Parathyroid adenoma (tissue), 2 donors: ENCODE measurements at regions not wholly inside any gene's neighbourhood (a gene's known extent, or its start where the extent isn't known, plus 50 kb on each side); places are given as distances from the start of the nearest gene placed in this dataset.
A peak's percentile ranks its signal among the peaks of the same experiment; 100 is the strongest.

Experiments
- H2AFZ ChIP-seq: fragments of 300-600 bp; sonication (generic); one replicate; pipeline ENCODE4 v1.7.0; 2017; ENCODE audit warnings: antibody characterized with exemption, mild to moderate bottlenecking
- H3K27ac ChIP-seq: fragments of 300-600 bp; sonication (generic); one replicate; pipeline ENCODE4 v1.7.0; 2017
- H3K27me3 ChIP-seq: fragments of 300-600 bp; sonication (generic); one replicate; pipeline ENCODE4 v1.7.0; 2017; ENCODE audit warnings: low read length; ENCODE audit not compliant: control insufficient read depth, insufficient read depth
- H3K36me3 ChIP-seq: fragments of 300-600 bp; sonication (generic); one replicate; pipeline ENCODE4 v1.7.0; 2017; ENCODE audit warnings: low read length; ENCODE audit not compliant: control insufficient read depth, insufficient read depth
- H3K4me1 ChIP-seq: fragments of 300-600 bp; sonication (generic); one replicate; pipeline ENCODE4 v1.7.0; 2017; ENCODE audit warnings: control low read depth
- H3K4me2 ChIP-seq: fragments of 300-600 bp; sonication (generic); one replicate; pipeline ENCODE4 v1.7.0; 2017; ENCODE audit warnings: low read length
- H3K4me3 ChIP-seq: fragments of 300-600 bp; sonication (generic); one replicate; pipeline ENCODE4 v1.7.0; 2017; ENCODE audit warnings: low read depth, low read length
- H3K79me2 ChIP-seq: fragments of 300-600 bp; sonication (generic); one replicate; pipeline ENCODE4 v1.7.0; 2017; ENCODE audit warnings: control low read depth
- H3K9ac ChIP-seq: fragments of 300-600 bp; sonication (generic); one replicate; pipeline ENCODE4 v1.7.0; 2017; ENCODE audit warnings: mild to moderate bottlenecking
- H3K9me3 ChIP-seq: fragments of 300-600 bp; sonication (generic); one replicate; pipeline ENCODE4 v1.7.0; 2017; ENCODE audit warnings: low read length; ENCODE audit not compliant: control insufficient read depth
- TF ChIP-seq, protein P1 (sequence below): fragments of 300-600 bp; sonication (generic); IDR thresholded peaks from one replicate; pipeline ENCODE4 v1.7.0; 2017; ENCODE audit warnings: antibody characterized with exemption, mild to moderate bottlenecking
- donor health status: primary hyperparathyroidism.

DNA sequence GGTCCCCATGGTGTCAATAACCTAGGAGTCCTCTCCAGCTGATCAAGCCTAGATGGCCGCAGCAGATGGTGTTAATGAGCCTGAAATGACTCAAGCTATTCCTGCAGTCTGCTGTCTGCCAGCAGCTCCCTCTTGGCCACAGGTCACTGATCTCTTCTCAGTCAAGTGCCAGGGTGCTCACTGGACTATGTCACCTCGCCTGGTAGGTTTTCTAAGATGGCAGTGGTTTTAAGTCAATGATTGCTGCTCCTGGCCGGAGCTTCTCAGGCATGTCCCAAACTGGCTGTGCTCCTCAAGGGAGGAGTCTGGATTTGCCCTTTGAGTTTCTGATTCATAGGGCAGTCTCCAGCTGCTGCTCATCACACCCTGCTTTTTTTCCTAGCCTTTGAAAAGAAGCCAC, 58.6 kb upstream of the SHISA6 start:
- Histone ChIP-seq H3K27me3 (no peaks in the 10 kb centered on the region), H3K9me3 (no peaks in the 10 kb centered on the region), H2AFZ (no peak overlapping the region), H3K9ac (no peak overlapping the region), H3K4me1 (no peaks in the 10 kb centered on the region), H3K4me3 (no peak overlapping the region), H3K4me2 (no peak overlapping the region), H3K27ac (no peak overlapping the region), H3K79me2 (no peaks in the 10 kb centered on the region), H3K36me3 (no peaks in the 10 kb centered on the region)
- TF ChIP-seq, protein P1, sequence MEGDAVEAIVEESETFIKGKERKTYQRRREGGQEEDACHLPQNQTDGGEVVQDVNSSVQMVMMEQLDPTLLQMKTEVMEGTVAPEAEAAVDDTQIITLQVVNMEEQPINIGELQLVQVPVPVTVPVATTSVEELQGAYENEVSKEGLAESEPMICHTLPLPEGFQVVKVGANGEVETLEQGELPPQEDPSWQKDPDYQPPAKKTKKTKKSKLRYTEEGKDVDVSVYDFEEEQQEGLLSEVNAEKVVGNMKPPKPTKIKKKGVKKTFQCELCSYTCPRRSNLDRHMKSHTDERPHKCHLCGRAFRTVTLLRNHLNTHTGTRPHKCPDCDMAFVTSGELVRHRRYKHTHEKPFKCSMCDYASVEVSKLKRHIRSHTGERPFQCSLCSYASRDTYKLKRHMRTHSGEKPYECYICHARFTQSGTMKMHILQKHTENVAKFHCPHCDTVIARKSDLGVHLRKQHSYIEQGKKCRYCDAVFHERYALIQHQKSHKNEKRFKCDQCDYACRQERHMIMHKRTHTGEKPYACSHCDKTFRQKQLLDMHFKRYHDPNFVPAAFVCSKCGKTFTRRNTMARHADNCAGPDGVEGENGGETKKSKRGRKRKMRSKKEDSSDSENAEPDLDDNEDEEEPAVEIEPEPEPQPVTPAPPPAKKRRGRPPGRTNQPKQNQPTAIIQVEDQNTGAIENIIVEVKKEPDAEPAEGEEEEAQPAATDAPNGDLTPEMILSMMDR = no peak

DNA sequence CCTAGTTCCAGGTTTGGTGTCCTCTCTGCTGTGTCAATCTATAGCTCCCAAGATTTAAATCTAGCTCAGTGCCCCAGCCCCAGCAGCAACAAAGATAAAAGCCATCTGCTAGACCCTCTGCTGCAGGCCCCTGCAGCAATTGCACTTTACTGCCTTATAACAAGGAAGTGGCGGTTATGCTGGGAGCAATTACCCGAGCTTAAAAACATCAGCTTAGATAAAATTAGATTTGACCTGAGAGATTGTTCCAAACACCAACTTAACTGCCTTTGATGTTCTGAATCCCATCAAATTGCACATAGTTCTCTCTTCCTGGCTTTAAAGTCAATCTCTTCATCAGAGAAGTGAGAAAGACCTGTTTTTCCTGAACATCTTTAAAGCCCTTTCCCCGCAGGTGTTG, 62.4 kb upstream of the SHISA6 start:
- Histone ChIP-seq H3K27me3 (no peaks in the 10 kb centered on the region), H2AFZ (no peak overlapping the region), H3K79me2 (no peaks in the 10 kb centered on the region), H3K4me2 (no peak overlapping the region), H3K9me3 (no peaks in the 10 kb centered on the region), H3K27ac (no peak overlapping the region), H3K36me3 (no peaks in the 10 kb centered on the region), H3K4me3 (no peak overlapping the region), H3K4me1 (no peaks in the 10 kb centered on the region), H3K9ac (no peak overlapping the region)
- TF ChIP-seq, protein P1 = no peak

DNA sequence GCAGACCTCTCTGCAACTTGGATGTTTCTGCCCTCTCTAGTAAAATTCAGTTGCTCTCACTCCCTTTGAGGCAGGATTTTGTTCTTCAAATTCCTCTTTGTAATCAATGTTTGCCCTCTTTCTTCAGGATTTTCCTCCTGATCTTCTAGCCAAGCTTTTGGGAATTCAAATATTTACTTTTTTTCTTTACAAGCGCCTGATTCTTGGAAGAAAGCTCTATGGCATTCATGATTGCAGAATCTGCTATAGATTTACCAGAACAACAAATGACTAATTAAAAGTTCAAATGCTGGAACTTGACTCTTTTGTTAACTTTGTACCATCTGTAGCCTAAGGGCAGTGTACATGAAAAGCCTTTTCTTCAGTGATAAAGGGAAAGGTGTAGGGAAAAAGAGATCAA, 63.7 kb upstream of the SHISA6 start:
- H2AFZ ChIP-seq = no peak overlapping the region
- no peak overlapping the region for H3K4me2 ChIP-seq
- no peaks in the 10 kb centered on the region for H3K4me1 ChIP-seq
- H3K27me3 ChIP-seq = no peaks in the 10 kb centered on the region
- H3K9ac ChIP-seq = no peak overlapping the region
- H3K36me3 ChIP-seq = no peaks in the 10 kb centered on the region
- no peak overlapping the region for H3K27ac ChIP-seq
- H3K9me3 ChIP-seq = no peaks in the 10 kb centered on the region
- TF ChIP-seq, protein P1 = no peak
- no peak overlapping the region for H3K4me3 ChIP-seq
- no peaks in the 10 kb centered on the region for H3K79me2 ChIP-seq

DNA sequence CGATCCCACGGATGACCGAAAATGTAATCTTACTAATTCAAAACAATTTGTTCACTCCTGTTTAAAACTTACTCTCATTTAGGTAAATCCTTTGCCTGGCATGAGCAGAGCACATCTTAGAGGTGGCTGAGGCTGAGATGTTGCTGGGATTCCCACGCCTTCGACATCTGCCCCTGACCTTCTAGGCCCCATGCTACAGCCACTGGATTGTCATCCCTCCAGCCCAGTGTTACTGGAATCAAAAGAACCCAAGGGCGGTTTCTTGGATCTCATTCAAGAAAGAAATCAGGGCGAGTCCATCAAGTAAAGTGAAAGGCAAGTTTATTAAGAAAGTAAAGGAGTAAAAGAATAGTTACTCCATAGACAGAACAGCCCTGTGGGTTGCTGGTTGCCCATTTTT, 64.5 kb upstream of the SHISA6 start:
- H3K79me2 ChIP-seq = no peaks in the 10 kb centered on the region
- no peak overlapping the region for H3K27ac ChIP-seq
- no peaks in the 10 kb centered on the region for H3K27me3 ChIP-seq
- no peak overlapping the region for H2AFZ ChIP-seq
- H3K4me2 ChIP-seq = no peak overlapping the region
- H3K4me1 ChIP-seq = no peaks in the 10 kb centered on the region
- no peak overlapping the region for H3K9ac ChIP-seq
- no peaks in the 10 kb centered on the region for H3K9me3 ChIP-seq
- TF ChIP-seq, protein P1 = no peak
- no peak overlapping the region for H3K4me3 ChIP-seq
- no peaks in the 10 kb centered on the region for H3K36me3 ChIP-seq

DNA sequence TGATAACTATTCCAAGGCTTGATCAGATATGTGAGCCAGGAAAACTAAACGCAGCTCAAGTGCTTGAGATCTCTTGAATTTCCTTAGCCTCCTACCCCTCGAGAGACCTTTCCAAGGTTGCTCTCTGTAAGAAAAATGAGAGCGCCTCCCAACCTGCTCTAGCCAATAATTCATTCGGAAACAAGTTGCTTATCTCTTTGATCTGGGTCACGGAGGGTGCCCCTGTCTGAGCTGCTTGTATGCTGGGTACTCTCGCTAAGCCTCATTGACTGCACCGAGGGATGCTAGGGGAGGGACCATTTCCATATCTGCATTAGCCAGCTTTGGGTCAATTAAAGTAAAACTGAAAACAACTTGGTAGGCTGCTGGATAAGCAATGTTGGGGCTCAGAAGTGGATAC, 70.1 kb upstream of the SHISA6 start:
- Histone ChIP-seq H3K4me2 (peak overlapping the region; percentile 41), H3K79me2 (no peaks in the 10 kb centered on the region), H3K36me3 (no peaks in the 10 kb centered on the region), H3K9ac (no peak overlapping the region), H3K9me3 (no peaks in the 10 kb centered on the region), H2AFZ (peak overlapping the region; percentile 22), H3K4me3 (no peak overlapping the region), H3K27me3 (no peaks in the 10 kb centered on the region), H3K27ac (no peak overlapping the region), H3K4me1 (peaks cover 10% of the 10 kb centered on the region)
- TF ChIP-seq, protein P1 = no peak
